ENCODE measurements at regions not wholly inside any gene's neighbourhood (a gene's known extent, or its start where the extent isn't known, plus 50 kb on each side); places are given as distances from the start of the nearest gene placed in this dataset.

DNA sequence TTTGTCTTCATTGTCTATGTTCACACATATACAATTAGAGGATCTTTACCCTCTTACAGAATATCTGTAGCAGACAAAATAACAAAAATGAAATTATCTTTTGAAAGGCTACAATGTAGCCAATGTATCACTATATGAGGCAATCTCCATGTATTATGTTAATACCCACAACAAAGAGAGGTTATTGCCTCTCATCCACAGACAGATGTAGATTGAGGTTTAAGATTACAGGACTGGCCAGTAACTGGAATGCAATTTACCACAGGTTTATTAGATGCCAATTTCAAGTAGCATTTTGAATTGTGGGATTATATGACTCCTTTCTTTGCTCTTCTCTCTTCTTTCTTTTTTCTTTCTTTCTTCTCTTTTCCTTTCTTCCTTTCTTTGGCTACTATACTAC, 242.6 kb downstream of the ANKRD50 start:
- Mint-ChIP-seq H3K4me1 (ENCODE audit: low read depth) (no peaks in the 10 kb centered on the region), H3K27ac (no peak overlapping the region), H3K27me3 (no peaks in the 10 kb centered on the region), H3K36me3 (ENCODE audit: low read depth) (no peaks in the 10 kb centered on the region), H3K4me3 (no peak overlapping the region), H3K9me3 (peaks cover 5% of the 10 kb centered on the region)
- no peak for DNase-seq

DNA sequence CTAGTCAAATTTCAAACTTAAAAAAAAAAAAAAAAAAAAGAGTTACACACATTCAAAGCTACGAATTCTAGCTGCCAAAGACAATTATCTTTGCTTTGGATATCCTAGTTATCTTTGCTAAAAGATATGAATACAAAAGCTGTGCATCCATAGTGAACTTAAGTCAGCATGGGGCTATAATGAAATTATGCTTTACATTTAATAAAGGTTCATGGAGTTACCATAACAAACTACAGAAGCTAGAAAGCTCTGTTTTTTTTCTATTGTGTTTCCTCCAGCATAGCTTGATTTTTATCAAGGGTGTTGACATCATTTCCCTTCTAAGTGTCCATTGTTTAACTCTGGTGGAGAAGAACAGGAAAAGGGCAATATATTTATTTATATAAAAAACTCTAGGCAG, 234.1 kb downstream of the ANKRD50 start:
- H3K27me3 Mint-ChIP-seq: peaks cover 3% of the 10 kb centered on the region
- no peaks in the 10 kb centered on the region for H3K4me1 Mint-ChIP-seq (ENCODE audit: low read depth)
- peaks cover 2% of the 10 kb centered on the region for H3K9me3 Mint-ChIP-seq
- H3K4me3 Mint-ChIP-seq: no peak overlapping the region
- no peak for DNase-seq
- no peaks in the 10 kb centered on the region for H3K36me3 Mint-ChIP-seq (ENCODE audit: low read depth)
- H3K27ac Mint-ChIP-seq: no peak overlapping the region

DNA sequence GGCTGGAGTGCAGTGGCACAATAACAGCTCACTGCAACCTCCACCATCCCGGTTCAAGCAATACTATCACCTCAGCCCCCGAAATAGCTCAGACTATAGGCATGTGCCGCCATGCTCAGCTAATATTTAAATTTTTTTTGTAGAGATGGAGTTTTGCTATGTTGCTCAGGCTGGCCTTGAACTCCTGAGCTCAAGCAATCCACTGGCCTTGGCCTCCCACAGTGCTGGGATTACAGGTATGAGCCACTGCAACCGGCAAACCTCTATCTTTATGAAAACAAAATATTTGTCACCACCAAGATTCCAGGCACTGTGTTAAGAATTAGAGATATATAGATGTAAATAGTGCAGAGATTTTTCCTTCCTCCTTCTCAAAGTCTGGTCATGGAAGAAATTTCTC, 232.5 kb downstream of the ANKRD50 start:
- Mint-ChIP-seq H3K27me3 (peaks cover 3% of the 10 kb centered on the region), H3K4me3 (no peak overlapping the region), H3K9me3 (no peaks in the 10 kb centered on the region), H3K4me1 (ENCODE audit: low read depth) (no peaks in the 10 kb centered on the region), H3K36me3 (ENCODE audit: low read depth) (no peaks in the 10 kb centered on the region), H3K27ac (no peak overlapping the region)
- DNase-seq: no peak

DNA sequence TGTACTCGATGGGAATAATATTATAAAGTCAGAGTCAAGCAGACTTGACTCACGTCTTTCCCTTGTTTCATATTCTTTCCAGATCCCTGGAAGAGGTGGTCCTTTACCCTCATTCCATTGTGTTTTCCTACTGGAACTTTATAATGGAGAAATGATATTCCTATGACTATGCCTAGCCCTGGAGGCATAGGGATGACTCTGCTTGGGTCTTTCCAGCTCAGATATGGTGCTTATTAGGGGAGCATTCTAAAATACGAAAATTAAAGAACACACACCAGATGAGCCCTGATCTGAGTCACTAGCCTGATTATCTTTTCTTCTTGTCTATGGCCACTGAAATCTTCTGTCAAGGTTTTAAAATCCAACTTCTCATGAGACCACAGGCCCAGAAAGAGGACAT, 231.4 kb downstream of the ANKRD50 start:
- H3K4me1 Mint-ChIP-seq (ENCODE audit: low read depth): no peaks in the 10 kb centered on the region
- H3K27me3 Mint-ChIP-seq: peaks cover 3% of the 10 kb centered on the region
- H3K27ac Mint-ChIP-seq: no peak overlapping the region
- DNase-seq: no peak
- H3K9me3 Mint-ChIP-seq: no peaks in the 10 kb centered on the region
- H3K36me3 Mint-ChIP-seq (ENCODE audit: low read depth): no peaks in the 10 kb centered on the region
- no peak overlapping the region for H3K4me3 Mint-ChIP-seq

DNA sequence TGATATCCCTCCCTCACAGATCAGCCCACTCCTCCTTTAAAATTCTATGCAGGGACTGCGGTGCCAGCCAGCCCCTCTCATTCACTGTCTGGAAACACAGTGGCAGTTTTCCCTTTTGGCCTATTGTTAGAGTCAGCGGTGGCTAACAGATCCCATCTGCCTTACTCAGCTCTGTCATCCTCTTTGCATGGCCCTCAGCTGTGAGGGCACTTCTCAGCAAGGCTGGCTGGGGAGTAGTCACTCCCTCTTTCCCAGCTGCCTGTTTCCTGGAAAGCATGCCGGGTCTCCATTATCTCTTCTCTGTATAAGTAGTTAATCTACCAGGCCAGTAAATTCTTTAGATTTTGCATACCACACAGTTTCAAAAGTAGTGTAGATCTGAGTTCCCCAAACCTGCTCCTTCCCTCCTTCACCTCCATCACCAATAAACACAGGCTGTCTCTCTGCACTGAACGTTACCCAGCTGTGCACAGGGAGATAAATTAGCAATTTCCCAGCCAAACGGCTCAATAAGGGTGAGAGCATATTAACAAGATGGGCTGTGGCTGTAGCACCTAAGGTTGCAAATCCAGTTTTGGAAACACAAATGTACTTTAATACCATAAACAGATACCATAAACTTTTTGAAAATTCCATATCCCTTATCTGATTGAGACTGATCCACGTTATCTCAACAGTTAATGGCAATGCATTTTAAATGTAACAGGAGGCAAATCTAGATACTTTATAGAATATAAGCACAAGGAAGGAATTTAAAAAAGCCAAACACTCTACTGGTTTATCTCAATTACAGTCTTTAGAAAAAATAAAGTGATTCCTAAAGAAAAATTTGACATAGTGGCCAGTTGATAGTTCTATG, 229.3 kb downstream of the ANKRD50 start:
- DNase-seq: no peak
- Mint-ChIP-seq H3K27ac (no peak overlapping the region), H3K9me3 (no peaks in the 10 kb centered on the region), H3K36me3 (ENCODE audit: low read depth) (no peaks in the 10 kb centered on the region), H3K4me3 (no peak overlapping the region), H3K4me1 (ENCODE audit: low read depth) (no peaks in the 10 kb centered on the region), H3K27me3 (peaks cover 3% of the 10 kb centered on the region)

DNA sequence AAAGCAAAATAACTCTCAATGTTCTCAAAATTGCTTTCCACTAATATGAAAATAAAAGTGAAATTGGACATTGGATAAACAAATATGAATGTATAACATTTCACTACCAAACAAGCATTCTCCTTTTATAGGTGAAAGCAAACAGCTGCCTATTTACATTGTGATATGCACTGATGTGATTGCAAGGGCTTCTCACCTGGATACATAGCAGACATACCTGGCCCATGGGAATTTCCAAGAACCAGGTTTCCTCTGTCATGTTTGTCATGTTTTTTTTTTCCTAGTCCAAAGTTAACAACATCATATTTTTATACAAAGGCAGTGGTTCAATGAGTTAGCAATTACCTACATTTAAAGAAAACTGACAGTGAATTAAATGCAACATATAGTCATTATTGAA, 228.5 kb downstream of the ANKRD50 start:
- H3K9me3 Mint-ChIP-seq: no peaks in the 10 kb centered on the region
- H3K27ac Mint-ChIP-seq: no peak overlapping the region
- H3K36me3 Mint-ChIP-seq (ENCODE audit: low read depth): no peaks in the 10 kb centered on the region
- no peaks in the 10 kb centered on the region for H3K4me1 Mint-ChIP-seq (ENCODE audit: low read depth)
- no peak overlapping the region for H3K4me3 Mint-ChIP-seq
- no peak for DNase-seq
- peaks cover 3% of the 10 kb centered on the region for H3K27me3 Mint-ChIP-seq

DNA sequence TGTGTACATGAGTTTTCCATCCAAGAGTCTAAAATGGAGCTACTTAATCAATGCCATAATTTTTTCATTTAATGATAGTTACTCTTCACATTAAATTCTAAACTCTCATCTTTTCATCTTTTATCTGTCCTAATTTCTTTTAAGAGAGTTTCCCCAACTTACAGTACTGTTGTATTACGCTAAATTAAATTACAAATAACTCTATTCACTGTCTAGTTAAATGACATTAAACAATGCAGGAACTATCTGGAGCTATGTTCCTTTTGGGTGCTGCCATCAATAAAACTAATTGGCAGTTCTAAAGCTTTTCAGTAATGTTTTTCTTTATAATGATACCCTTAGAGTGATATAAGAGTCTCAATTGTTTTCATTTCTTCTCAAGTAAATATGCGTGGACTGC, 227.6 kb downstream of the ANKRD50 start:
- H3K27me3 Mint-ChIP-seq: peaks cover 3% of the 10 kb centered on the region
- no peak for DNase-seq
- no peaks in the 10 kb centered on the region for H3K9me3 Mint-ChIP-seq
- H3K4me3 Mint-ChIP-seq: no peak overlapping the region
- H3K27ac Mint-ChIP-seq: no peak overlapping the region
- H3K4me1 Mint-ChIP-seq (ENCODE audit: low read depth): no peaks in the 10 kb centered on the region
- no peaks in the 10 kb centered on the region for H3K36me3 Mint-ChIP-seq (ENCODE audit: low read depth)

DNA sequence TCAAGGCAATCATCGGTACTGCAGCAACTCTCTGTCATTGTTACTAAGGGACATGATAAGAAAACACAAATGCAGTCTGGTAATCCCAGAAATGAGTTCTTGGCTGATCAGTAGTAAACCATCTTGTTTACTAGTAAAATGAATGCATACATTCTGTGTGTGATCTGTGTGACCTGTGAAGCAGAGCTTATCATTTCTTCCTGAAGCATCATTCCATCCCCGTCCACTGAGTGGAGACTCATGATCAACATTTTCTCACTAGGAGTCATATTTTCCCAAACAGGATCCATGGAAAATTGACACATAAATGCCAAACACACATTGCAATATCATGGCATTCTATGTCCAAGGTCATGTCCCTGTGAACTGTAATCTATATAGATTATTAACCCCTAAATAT, 226.1 kb downstream of the ANKRD50 start:
- Mint-ChIP-seq H3K27ac (no peak overlapping the region), H3K4me3 (no peak overlapping the region), H3K4me1 (ENCODE audit: low read depth) (no peaks in the 10 kb centered on the region), H3K9me3 (no peaks in the 10 kb centered on the region), H3K27me3 (peaks cover 3% of the 10 kb centered on the region), H3K36me3 (ENCODE audit: low read depth) (no peaks in the 10 kb centered on the region)
- DNase-seq: no peak

DNA sequence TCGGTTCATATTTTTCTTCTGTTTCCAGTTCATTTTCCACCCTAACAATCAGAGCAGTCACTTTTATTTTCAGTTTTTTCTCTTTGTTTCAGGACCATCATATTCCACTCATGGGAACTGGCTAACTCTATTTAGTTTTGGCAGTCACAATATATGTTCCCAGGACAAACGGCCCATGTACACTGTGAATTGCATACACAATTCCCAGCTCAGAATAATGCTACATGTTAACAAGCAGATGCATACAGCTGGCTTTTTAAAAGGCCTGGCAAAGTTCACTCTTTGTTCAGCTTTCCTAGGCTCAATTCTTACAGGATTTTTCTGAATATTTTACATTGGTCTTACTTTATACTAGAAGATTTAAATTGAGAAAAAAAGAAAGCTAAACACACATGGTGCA, 224.9 kb downstream of the ANKRD50 start:
- Mint-ChIP-seq H3K27ac (no peak overlapping the region), H3K27me3 (peaks cover 3% of the 10 kb centered on the region), H3K9me3 (no peaks in the 10 kb centered on the region), H3K4me1 (ENCODE audit: low read depth) (no peaks in the 10 kb centered on the region), H3K4me3 (no peak overlapping the region), H3K36me3 (ENCODE audit: low read depth) (no peaks in the 10 kb centered on the region)
- DNase-seq: no peak

DNA sequence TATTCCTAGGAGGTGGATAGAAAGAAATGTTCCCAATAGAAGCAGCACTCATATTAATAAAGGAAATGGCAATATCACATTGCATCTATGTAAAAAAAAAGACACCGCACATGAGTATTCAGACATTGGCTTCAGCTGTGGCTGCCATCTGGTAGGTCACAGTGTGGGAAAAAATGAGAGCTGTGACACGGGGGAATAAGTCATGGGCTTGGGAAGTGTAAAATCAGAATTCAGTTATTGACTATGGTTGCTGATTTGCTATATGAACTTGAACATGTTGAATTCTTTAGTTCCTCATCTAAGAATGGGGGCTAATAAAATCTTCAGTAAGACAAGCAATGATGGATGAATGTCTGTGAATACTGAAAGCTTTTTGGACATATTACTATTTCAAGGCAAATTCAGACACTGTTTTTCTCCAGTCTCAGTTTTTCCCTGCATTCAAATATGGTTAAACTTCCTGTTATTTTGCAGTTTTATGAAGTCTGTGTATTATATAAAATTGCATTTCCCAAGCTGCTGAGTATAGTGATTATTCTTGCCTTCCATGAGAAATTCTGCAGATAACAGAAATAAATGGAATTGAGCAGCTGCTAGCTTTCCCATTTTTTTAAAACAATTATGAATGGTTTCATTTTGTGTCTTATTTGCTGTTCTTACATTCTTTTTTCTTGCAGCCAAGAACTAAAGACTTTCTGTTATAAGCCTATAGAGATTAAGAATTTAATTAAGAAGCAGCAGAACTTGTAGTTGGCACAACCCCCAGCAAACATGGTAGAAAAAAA, 221.0 kb downstream of the ANKRD50 start:
- no peak overlapping the region for H3K27ac Mint-ChIP-seq
- H3K4me3 Mint-ChIP-seq: no peak overlapping the region
- DNase-seq: no peak
- no peaks in the 10 kb centered on the region for H3K4me1 Mint-ChIP-seq (ENCODE audit: low read depth)
- H3K27me3 Mint-ChIP-seq: no peaks in the 10 kb centered on the region
- H3K9me3 Mint-ChIP-seq: no peaks in the 10 kb centered on the region
- no peaks in the 10 kb centered on the region for H3K36me3 Mint-ChIP-seq (ENCODE audit: low read depth)

DNA sequence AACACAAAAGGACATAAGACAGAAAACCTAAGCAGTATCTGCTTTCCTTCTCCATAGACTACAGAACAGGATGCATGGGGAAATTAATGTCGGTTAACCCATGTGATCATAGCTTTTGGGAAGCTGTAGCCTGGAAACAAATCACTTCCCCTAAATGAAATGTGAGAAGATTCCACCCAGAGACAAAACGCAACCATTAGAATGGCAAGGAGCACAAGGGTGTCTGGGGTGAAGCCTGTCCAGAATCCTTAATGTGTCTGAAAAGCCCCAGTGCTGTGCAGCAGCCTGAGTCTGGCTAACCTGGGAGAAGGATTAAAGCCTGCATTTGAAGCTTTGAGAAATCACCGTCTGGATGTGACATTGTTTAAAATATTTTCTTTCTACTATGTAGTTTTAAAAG, 213.3 kb downstream of the ANKRD50 start:
- Mint-ChIP-seq H3K36me3 (ENCODE audit: low read depth) (no peaks in the 10 kb centered on the region), H3K9me3 (no peaks in the 10 kb centered on the region), H3K4me3 (no peak overlapping the region), H3K4me1 (ENCODE audit: low read depth) (no peaks in the 10 kb centered on the region), H3K27ac (no peak overlapping the region), H3K27me3 (no peaks in the 10 kb centered on the region)
- no peak for DNase-seq

DNA sequence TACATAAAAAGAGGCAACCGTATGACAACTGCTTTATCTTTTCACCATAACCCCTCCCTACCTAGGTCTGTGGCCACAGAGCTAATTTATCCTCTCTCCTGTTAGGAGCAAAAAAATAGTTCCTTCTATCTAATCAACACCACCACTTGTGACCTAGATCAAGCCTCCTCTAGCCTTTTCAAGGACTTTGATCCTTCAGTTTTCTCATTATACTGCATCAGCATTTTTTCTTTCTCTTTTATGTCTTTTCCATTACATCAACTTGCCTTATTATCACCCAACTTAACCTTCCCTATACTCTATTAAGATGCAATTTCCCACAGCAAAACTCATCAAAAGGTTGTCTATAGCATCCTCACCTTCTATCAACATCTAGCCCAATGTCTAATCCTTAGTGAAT, 211.0 kb downstream of the ANKRD50 start:
- Mint-ChIP-seq H3K27me3 (no peaks in the 10 kb centered on the region), H3K4me1 (ENCODE audit: low read depth) (no peaks in the 10 kb centered on the region), H3K4me3 (no peak overlapping the region), H3K27ac (no peak overlapping the region), H3K36me3 (ENCODE audit: low read depth) (no peaks in the 10 kb centered on the region), H3K9me3 (no peaks in the 10 kb centered on the region)
- DNase-seq: no peak

DNA sequence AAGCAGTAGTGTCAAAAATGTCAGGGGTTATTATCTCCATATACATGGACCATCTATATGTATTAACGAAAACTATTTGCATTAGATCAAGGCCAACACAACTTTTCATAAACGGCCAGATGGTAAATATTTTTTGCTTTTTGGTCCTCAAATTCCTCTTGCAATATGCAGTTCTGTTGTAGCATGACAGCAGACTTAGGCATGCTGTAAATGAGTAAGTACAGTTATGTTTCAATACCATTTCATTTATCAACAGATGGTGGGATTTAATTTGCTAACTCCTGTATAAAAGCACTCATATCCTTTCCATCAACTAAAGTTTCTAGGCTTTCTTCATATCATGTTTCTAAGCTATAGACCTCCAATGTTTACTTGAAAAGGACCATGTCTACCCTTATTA, 208.1 kb downstream of the ANKRD50 start:
- no peak overlapping the region for H3K4me3 Mint-ChIP-seq
- no peaks in the 10 kb centered on the region for H3K4me1 Mint-ChIP-seq (ENCODE audit: low read depth)
- H3K27ac Mint-ChIP-seq: no peak overlapping the region
- no peaks in the 10 kb centered on the region for H3K9me3 Mint-ChIP-seq
- no peaks in the 10 kb centered on the region for H3K27me3 Mint-ChIP-seq
- H3K36me3 Mint-ChIP-seq (ENCODE audit: low read depth): no peaks in the 10 kb centered on the region
- no peak for DNase-seq

DNA sequence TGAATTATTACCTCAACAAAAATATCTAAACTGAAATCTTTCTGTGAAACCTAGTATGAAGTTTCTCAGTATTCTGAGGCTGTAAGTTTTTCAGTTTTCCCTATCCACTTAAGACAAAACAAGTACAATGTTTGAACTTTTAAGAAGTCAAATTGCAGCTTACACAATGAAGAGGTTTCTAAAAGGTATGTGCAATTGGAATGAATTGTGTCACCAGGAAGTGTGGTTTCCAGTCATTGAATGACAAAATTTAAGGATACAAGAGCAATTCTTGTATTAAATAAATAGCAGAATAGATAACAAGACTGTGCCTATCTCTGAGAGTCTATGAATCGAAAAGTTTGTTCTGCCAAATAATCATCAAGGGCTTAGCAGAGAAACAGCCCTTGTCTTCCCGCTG, 207.3 kb downstream of the ANKRD50 start:
- H3K27me3 Mint-ChIP-seq: no peaks in the 10 kb centered on the region
- no peak overlapping the region for H3K4me3 Mint-ChIP-seq
- no peaks in the 10 kb centered on the region for H3K36me3 Mint-ChIP-seq (ENCODE audit: low read depth)
- H3K27ac Mint-ChIP-seq: no peak overlapping the region
- H3K4me1 Mint-ChIP-seq (ENCODE audit: low read depth): no peaks in the 10 kb centered on the region
- H3K9me3 Mint-ChIP-seq: no peaks in the 10 kb centered on the region
- no peak for DNase-seq

DNA sequence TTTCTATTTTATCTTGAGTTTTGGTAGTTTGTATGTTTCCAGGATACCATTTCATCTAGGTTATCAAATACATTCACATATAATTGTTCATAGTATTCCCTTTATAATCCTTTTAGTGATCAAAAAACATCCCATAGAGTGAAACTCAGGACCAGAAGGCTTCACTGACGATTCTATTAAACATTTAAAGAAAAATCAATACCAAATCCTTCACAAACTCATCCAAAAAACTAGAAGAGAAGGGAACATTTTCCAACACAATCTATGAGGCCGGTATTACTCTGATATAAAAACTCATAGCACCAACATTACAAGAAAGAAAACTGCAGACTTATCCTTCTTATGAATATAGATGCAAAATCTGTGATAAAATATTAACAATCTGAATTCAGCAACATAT, 203.4 kb downstream of the ANKRD50 start:
- no peak for DNase-seq
- no peaks in the 10 kb centered on the region for H3K9me3 Mint-ChIP-seq

More for the DNA sequence above, 203.4 kb downstream of the ANKRD50 start:
- Mint-ChIP-seq H3K4me1 (ENCODE audit: low read depth) (no peaks in the 10 kb centered on the region), H3K4me3 (no peak overlapping the region), H3K27me3 (no peaks in the 10 kb centered on the region), H3K36me3 (ENCODE audit: low read depth) (no peaks in the 10 kb centered on the region), H3K27ac (no peak overlapping the region)

Data from activated T-cell treated with anti-CD3 and anti-CD28 coated beads, Interleukin-2, amount 50 U/mL, for 24 hours (primary cell).